ENCODE measurements at regions not wholly inside any gene's neighbourhood (a gene's known extent, or its start where the extent isn't known, plus 50 kb on each side); places are given as distances from the start of the nearest gene placed in this dataset.

DNA sequence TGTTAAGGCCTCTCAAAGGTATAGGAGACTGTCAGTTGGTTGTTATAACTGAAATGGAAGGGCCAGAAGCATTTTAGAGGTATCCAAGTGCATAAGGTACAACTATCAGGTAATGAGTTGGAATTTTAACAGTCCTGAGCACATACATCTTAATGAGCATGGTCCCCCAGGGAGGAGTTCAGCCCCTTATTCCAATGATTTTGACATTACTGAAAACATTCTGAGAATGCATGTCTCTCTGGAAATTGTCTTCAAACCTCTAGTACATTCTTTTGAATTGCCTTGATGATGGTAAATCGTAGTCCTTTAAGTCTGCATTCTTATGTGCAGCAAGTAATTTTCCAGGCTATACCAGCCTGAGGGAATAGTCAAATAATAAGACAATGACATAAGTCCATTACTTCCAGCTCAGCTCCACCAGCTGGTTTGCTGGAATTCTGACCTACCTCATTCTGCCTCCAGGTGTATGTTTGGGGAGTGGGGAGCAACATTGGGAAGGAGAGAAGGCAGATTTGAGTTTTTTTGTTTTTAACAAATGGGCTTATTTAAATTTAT lies 239.2 kb downstream of the MSRB3 start:
- no peak for DNase-seq (ENCODE audit: low read depth)

DNA sequence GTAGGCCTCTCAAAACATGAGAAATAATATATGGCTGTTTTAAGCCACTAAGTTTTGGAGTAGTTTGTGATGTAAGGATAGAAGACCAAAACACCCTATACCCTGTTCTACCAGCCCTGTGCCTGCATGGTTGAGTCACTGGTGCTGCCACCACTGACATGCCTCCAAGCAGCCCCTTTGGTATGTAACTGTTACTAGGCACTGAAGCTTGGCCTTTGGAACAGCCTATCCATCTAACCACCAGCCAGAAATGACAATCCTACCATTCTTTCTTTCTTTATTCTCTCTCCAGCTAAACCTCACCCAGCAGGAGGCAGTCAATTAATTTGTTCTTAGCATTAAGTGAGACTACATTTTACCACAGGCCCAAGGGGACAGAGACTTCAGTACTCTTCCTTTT lies 240.3 kb downstream of the MSRB3 start:
- DNase-seq (ENCODE audit: low read depth) = no peak

DNA sequence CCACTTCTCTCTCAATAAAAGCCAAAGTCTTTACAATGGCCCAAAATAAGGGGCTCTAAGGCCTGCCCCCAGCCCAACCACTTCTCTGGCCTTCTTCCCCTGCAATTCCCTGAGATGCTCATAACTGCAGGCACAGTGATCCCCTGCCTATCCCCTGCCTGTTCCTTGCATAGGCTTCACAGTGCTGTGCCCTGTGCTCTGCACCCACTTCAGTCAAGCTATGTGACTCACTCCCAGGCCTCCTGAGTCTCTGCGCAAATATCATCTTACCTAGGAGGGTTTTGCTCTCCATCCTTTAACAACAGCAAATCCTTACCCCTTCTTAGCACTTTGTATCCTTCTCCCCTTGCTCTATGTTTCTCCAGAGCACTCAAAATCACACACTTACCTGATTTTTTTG lies 242.2 kb downstream of the MSRB3 start:
- DNase-seq (ENCODE audit: low read depth) = no peak

DNA sequence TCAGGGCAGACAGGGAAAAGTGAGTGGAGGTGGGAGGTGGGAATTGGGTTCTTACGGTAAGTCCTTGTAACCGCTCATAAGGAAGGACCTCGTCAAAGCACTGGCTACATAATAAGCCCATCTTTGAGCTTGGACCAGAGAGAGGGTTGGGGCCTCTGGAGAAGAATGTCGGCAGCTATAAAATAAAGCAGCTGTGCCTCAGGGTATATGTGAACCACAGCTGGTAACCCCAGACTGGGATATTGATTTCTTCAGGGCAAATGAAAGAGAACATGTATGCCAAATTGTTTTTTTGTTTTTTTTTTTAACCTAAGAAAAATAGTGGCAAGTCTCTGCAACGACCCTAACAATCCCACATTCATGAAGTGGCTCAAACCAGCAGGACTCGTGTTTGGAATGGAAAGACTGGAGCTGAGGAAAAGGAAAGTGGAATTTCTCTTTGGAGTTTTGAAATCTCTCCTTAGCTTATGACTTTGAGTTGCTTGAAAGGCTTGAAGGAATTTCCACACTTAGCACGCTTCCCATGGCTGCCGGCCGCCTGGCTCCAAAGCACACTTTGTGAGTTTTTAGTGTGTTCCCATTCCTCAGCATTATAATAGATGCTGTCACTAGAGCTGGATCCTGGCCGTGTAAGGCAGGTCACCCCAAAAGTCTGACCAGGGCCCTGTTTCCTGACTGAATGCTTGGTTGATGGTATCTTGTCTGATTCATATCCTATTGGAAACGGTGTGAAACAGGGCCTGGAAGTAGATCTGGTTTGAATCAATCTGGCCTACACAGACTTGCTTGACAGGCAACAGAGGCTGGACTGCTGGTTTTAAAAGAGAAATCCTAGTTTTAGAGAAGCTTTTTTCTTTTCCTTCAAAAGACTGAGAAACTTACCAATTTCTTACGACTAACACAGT lies 244.7 kb downstream of the MSRB3 start:
- DNase-seq (ENCODE audit: low read depth) = peak; percentile 86

DNA sequence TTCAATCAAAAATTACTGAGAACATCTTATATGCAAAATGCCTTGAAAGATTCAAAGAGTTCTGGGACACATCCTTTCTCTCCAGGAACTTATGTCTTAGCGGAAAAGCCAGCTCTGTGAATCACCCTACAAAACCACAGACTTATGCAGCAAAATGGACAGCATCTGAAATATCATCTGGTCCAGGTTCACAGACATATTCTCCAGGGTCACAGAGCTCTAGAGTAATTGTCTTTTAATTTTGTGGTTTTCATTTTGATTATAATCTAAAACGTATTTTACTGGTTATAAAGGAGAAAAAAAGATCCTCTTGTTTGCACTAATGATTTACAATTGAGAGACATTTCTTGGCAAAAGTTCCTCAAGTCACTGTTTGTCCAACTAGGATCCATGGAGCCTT lies 246.2 kb downstream of the MSRB3 start:
- DNase-seq (ENCODE audit: low read depth) = peak; percentile 92

DNA sequence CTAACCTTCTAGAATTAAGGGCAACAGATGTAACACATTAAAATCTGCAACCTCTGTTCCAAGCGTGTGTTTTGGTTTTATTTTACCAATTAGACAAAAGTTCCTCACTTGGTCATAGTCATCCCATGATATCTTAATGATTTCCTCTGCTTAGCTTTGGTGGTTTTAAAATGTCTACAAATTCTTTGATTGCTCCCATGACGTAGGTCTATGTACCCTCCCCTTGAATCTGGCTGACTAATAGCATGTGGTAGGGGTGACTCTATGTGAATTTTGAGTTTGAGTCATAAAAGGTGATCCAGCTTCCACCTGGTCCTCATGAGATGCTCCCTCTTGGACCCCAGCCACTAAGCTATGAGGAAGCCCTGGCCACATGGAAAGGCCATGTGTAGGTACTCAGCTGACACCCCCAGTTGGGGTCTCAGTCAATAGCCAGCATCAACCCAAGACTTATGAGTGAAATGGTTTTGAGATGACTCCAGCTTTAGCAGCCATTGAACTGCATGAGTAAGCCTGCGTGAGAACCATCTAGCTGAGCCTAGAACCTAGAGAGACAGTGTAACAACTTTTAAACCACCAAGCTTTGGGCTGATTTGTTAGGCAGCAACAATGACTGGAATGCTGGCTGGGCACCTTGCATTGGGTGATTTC lies 247.1 kb downstream of the MSRB3 start:
- DNase-seq (ENCODE audit: low read depth) = peak; percentile 74

DNA sequence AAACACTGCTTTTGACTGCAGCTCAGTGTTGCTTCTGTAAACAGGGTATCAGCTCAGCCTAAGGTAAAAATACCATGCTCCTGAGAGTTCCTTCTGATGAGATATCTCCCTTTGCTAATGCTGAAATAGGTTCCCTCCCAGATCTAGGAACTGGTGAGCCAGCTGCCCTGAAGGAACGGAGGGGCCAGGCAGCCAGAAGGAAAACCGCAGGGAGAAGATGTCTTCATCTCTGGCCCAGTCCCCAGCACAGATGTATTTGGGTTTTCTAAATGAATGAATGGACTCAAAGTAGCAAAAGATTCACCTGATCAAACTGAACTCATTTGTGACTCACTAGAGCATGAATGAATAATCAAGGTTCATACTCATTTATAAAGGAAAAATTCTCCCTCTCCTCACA lies 247.8 kb downstream of the MSRB3 start:
- DNase-seq (ENCODE audit: low read depth) = no peak

DNA sequence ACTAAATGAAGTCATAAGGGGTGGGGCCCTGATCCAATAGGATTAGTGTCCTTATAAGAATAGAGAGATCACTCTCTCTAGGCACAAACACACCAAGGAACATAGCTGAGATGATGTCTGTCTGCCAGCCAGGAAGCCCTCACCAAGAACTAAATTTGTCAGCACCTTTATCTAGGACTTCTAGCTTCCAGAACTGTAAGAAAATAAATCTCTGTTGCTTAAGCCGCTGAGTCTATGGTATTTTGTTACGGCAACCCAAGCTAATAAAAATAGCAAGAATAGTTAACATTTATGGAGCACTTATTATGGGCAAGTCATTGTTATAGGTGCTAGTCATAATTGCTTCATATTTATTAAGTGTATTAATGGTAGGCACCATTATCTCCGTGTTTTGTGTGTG lies 249.6 kb downstream of the MSRB3 start:
- peak; percentile 41 for DNase-seq (ENCODE audit: low read depth)

DNA sequence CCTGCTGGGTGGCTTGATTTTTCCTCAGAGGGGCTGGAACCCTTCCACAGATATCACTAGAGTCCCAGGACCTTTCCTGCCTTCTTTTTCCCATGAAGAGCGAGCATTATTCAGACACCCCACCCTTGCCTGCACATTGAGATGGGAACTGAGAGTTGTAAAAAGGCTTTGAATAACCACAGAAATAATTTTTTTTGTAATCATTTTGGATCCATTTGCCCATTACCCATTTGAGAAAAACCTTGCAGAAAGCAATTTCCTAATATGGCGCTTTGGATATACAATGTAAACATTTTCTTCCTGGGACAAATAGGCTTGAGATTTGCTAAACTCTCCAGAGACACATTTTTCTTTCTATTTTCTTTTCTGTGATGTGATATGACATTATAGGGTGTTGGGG lies 250.6 kb downstream of the MSRB3 start:
- DNase-seq (ENCODE audit: low read depth) = no peak

DNA sequence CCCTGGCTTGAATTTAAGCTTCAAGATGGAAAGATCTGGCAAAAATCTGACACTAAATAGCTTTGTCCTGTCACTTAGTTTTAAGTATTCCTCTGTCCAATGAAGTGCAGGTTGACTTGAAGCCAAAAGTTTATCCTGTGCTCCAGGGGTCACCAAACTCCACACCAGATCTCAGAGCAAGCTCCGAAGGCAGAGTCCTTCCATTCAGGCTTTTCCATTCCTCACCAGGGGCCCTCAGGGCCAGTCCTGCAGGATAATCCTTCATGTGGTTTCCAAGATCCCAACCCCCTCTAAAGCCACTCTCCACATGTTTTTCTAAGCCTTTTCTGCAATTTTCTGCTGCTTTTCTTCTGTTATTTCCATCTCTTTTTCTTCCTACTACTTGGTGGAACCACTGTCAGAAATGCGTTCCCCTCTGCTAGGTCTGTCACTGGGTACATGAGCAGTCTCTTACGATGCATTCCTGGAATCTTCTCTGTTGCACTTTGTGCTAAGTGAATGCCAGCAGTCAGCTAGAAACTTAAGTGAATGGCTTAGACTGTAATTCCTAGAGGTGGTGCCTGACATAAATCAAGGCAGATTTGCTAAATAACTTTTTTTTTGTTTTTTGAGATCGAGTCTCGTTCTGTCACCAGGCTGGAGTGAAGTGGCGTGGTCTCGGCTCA lies 251.4 kb downstream of the MSRB3 start:
- no peak for DNase-seq (ENCODE audit: low read depth)

DNA sequence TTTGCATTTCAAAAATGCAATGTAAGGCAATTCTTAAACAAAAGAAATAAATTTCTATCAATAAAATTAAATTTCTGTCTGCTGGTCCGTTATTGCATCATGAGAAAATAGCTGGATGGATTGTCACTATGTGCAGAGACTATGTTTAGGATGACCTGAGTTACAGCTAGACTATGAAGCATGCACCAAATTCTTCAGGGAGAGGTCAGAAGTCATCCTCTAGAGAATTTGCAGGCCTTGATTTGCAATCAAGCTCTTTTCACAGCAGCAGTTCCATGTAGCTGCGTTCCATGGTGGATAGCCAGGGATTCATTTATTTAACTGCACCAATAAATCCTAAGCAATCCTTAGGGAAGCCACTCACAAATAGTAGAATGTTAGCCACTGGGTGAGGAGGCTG lies 253.7 kb downstream of the MSRB3 start:
- peak; percentile 63 for DNase-seq (ENCODE audit: low read depth)

DNA sequence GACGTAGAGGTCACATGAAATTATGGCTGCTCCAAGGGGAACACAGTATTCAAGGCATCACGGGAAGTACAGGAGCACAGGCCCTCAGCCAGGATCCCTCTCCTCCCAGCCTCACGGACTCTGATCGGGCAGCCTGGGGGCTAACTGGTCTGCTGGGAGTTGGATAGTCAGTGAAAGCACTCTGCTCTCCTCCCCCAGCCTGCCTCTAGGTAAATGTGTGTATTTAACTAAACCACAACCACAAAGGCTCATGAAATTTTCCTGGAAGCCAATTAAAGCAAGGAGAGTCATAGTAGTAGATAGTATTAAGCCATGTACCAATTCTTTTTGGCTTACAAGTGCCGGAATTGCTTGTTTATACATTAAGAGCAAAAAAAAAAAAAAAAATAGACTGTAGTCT lies 254.3 kb downstream of the MSRB3 start:
- DNase-seq (ENCODE audit: low read depth) = peak; percentile 93

DNA sequence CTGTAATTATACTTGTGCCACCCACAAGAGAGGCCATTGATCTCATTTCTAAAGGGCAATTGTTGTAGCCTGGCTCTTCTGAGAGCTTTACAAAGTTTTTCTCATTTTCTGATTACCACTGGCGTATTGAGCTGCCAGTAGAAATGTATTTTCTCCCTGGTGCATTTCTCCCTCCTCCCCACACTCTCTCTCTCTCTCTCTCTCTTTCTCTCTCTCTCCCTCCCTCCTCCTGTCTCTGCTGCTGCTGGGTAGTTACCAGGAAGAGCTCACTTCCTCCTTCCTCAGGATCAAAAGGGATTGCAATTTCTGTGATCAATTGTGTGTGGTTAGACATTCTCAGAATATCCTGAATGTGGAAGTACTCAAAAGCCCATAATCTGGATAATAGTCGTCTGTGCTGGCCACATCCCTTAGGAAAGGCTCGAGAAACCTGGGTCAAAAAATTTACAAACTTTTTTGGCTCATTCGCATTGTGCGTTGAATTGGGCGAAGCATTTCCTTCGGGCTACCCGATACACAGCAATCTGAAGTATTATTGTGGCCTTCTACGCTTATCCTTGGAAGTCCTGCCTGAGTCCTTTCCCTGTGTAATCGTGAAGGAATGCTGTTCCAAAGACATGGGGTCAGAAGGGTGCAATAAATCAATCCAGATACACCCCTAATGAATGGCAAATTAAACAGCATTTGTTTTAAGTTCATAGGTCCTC lies 254.8 kb downstream of the MSRB3 start:
- DNase-seq (ENCODE audit: low read depth) = peak; percentile 73

DNA sequence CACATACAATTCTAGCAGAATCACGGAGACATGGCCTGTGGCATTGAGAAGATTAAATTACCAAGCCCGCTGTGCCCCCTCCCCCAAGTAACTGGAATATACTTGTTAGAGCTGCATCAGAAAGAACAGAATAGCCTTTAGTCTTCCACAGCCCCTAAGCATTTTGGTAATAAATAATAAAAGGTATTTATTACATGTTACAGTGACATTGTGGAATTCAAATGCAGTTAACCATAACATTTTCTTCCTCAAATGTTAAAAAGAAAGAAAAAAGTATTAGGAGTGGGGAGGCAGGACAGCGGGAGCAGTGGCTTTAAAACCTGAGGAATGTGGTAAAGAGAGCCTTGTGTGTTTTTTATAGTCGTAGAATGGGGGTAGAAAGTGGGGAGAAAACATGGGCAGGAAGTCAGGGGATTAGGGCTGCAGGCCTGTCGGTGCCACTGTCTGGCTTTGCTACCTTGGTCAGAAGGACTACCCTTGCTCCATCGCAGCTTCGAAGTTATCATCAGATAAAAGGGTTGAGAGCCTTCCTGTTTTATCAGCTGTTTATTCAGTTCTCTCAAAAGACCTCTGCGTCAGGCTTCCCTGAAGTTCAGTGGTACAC lies 255.9 kb downstream of the MSRB3 start:
- peak; percentile 82 for DNase-seq (ENCODE audit: low read depth)

DNA sequence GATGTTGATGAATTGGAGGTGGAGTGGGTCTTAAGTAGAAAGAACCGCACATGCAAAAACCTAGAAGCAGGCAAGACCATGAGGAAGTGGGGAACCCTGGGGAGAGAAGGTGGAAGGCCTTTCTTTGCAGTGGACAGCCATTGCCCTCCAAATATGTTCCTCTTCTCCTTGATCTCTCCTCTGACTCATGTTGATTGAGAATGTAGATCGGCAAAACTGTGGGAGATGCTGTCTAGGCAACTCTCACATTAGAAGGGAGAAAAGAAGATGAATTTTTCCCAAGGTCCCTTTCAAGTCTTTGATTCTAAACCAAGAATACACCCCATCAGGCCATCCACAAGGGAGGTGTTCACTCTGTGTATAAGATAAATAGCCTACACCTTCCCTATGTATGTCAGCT lies 257.5 kb downstream of the MSRB3 start:
- DNase-seq (ENCODE audit: low read depth) = peak; percentile 44

DNA sequence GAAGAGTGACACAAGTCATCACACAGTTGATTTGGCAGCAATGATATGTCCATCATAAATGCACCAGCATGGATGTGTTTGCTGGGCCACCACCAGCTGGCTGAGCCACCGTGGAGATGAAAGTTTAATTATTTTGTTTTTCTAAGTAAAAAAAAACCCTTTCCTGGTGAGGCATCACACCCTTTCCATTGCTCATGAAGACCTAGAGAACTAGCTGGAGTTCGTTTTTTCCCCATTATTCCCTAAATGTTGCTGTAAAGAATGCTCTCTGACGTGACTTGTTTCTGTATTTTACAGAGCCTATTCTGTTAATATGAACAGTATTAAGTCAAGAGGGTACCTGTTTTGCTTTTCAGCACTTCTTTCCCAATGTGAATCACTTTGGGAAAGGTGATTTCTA lies 257.9 kb downstream of the MSRB3 start:
- DNase-seq (ENCODE audit: low read depth) = no peak

DNA sequence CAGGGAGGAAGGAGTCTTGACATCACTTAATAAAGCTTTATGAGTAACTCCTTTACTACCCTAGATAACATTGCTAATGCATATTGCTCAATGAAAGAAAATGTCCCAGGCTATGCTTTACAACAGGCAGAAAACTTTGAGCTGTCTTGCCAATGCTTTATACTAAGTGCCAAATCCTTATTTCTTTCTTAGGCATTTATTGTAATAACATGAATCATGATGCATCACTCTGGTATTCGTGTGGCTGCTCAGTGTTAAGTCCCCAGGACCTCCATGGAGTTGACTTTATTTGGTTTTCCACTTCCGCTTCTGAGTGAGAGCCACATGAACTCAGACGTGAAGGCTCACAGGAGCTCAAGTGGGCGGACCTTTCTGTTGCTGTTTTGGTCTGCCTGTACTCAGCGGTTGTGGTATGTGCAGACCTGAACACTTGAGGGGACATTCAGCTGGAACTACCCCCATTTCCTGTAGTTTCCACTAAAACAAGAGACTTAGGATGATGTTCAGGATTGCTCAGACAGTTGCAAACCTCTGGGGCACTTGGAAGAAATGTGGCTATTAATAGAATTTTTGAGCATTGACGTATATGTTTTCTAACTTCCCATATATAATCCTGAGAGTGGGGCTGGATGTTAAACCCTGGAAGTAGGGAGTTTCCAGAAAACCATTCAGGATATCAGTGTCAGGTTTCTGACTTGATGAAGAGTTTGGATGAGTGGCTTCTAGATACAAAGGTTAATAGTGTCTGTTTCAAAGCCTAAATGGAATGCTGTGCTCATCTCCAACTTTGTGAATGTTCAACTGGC lies 258.6 kb downstream of the MSRB3 start:
- peak; percentile 99 for DNase-seq (ENCODE audit: low read depth)

DNA sequence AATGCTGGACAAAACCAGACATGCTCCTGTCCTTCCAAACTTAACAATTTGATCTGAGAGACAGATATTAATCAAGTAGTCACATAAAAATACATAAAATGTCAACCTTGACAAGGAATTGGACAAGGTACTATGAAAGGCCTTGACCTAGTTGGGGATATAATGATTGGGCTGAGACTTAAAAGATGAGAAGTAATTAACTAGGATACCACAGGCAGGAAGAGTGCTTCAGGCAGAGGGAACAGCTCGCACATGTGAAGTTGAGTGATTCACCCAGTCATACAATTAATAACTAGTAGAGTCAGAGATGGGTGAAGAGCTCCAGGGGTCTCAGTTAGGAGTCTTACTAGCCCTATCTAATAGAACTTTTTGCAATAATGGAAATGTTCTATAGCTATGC lies 259.5 kb downstream of the MSRB3 start:
- no peak for DNase-seq (ENCODE audit: low read depth)

DNA sequence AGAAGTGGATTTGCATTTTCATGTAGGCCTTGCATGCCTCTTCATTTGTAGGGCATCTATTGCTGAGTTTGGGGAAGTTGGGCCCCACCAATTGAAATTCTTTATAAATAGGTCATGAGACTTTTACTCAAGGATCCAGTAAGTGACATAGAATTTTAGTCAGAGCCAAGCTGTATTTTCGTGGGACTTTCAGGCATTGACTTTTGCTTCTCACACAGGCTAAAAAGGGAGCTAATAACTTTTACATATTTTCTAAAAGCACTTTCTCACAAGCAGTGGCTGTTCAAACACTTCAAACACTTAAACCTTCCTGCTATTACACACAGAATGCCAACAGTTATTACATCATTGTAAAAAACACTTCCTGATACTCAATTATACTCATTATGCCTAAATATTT lies 260.5 kb downstream of the MSRB3 start:
- no peak for DNase-seq (ENCODE audit: low read depth)

DNA sequence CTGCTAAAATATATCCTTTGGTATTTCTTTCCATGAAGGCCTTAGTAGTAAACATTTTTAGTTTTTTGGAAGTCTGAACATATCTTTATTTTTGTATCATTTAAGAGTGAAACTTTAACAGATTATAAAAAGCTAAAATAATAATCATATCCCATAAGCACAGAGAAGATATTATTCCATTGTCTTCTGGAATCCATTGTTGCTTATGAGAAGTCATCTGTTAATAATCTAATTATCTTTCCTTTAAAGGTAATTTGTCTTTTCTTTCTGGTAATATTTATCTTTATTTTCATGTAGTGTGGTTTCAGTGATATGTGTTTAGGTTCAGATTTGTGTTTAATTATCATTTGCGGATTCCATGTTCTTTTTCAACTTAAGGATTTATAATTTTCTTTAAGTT lies 261.7 kb downstream of the MSRB3 start:
- DNase-seq (ENCODE audit: low read depth) = no peak

DNA sequence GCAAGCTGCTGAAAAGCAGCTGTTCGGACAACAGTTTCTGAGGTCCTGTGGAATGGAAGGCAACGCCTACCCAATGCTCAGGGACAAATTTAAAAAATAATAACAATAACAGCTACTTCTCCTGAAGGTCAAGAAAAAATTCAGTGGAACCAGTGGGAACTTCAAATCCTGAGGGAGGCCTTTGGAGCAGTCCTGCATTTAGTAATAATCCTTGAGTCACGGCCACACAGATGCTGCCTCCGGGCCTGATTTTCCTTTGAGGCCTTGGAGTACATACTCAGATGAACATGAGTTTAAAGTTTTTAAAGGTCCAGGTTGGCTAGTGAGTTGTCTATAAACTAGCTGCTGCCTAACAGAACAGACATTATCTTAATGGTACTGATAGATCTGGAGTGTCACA lies 268.0 kb downstream of the MSRB3 start:
- no peak for DNase-seq (ENCODE audit: low read depth)

Measured in amniotic epithelial cell (primary cell).